RWPE2 (cell line): ENCODE measurements at regions not wholly inside any gene's neighbourhood (a gene's known extent, or its start where the extent isn't known, plus 50 kb on each side); places are given as distances from the start of the nearest gene placed in this dataset.

Experiments
- ATAC-seq: fragments of 200-7000 bp; cut with Tn5 transposase; 3 replicates; pipeline ENCODE4 v1.9.1; 2021; ENCODE audit warnings: low read depth
- DNase-seq: peaks from one replicate; pipeline ENCODE4 v3.0.0-alpha.2; 2020; ENCODE audit warnings: low spot score
- H3K27ac ChIP-seq: fragments of 450-650 bp; 2 replicates; pipeline ENCODE4 v1.5.1; 2017; ENCODE audit warnings: mild to moderate bottlenecking; ENCODE audit not compliant: poor library complexity, severe bottlenecking
- H3K27me3 ChIP-seq: fragments of 250-450 bp; sonication (Bioruptor Pico); 2 replicates; pipeline ENCODE4 v1.5.1; 2021; ENCODE audit warnings: mild to moderate bottlenecking, moderate library complexity; ENCODE audit not compliant: insufficient read depth, poor library complexity, severe bottlenecking
- H3K36me3 ChIP-seq: fragments of 250-450 bp; sonication (Bioruptor Pico); 2 replicates; pipeline ENCODE4 v1.5.1; 2020; ENCODE audit warnings: low read depth, mild to moderate bottlenecking, moderate library complexity
- H3K4me1 ChIP-seq: fragments of 250-450 bp; sonication (Bioruptor Pico); 2 replicates; pipeline ENCODE4 v1.5.1; 2021; ENCODE audit warnings: mild to moderate bottlenecking, moderate library complexity; ENCODE audit not compliant: insufficient read depth, poor library complexity, severe bottlenecking
- H3K4me3 ChIP-seq: fragments of 250-450 bp; sonication (Bioruptor Pico); 2 replicates; pipeline ENCODE4 v1.5.1; 2021; ENCODE audit warnings: mild to moderate bottlenecking, moderate library complexity; ENCODE audit not compliant: severe bottlenecking
- H3K9me3 ChIP-seq: fragments of 250-450 bp; sonication (Bioruptor Pico); 2 replicates; pipeline ENCODE4 v1.5.1; 2021; ENCODE audit warnings: mild to moderate bottlenecking, moderate library complexity; ENCODE audit not compliant: severe bottlenecking
- CTCF ChIP-seq: fragments of 450-650 bp; IDR thresholded peaks from one replicate; pipeline ENCODE4 v1.5.1; 2017; ENCODE audit warnings: mild to moderate bottlenecking, moderate library complexity; ENCODE audit not compliant: poor library complexity, severe bottlenecking

DNA sequence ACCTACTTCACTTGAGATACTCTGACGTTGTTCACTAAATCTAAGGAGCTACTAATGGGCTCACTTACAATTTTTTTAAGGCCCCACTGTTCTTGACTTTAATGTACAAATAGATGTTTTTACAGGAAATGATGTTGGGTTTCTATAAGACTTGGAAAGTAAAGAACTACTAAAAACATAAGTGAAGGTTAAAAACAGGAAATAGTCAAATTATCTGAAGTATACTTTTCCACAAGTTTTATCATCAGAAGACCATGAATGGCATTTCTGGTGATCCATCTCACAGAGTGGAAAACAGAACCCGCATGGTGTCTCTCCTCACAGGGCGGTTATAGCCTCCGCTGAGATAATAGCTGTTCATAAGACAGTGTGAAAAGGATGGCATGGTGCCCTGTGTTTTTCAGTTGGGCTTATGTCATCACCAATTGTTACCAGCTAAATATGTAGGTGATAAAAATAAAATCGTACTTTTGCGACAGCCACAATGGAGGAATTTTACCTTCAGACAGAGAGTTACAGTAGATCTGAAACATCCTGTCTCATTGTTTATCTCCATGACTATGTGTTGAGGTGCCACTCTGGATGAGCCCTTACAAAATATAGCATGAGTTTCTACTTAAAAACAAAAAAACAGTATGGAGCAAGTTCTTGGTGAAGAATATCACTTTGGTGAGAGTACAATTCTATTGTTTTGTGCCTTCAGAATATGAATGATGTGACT, 462.4 kb downstream of the RAP2B start:
- Histone ChIP-seq H3K27ac (no peak overlapping the region), H3K27me3 (no peaks in the 10 kb centered on the region), H3K4me1 (no peaks in the 10 kb centered on the region), H3K36me3 (no peaks in the 10 kb centered on the region), H3K4me3 (no peak overlapping the region), H3K9me3 (no peaks in the 10 kb centered on the region)
- no peak for TF ChIP-seq CTCF
- no peak for DNase-seq
- ATAC-seq: no peak

DNA sequence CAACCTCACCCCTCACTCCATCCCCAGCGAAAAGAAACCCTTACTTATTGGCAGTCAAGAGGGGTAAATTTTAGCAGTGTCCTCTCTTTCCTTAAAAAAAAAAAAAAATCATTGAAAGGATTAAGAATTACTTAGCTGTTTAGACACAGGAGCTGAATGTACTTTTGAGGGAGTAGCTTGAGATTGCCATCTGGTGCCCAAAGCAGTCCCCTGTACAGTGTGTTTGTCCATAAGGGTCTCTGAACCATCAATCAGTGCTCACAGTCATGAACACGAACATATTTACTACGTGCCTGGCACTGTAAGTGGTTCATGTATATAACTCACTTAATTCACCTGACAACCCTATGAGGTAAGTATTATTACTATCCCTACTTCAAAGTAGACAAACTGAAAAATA, 463.5 kb downstream of the RAP2B start:
- ATAC-seq (no peak), DNase-seq (no peak)
- H3K4me1 ChIP-seq: no peaks in the 10 kb centered on the region
- H3K36me3 ChIP-seq: no peaks in the 10 kb centered on the region
- H3K27ac ChIP-seq: no peak overlapping the region
- H3K27me3 ChIP-seq: no peaks in the 10 kb centered on the region
- no peaks in the 10 kb centered on the region for H3K9me3 ChIP-seq
- H3K4me3 ChIP-seq: no peak overlapping the region
- no peak for TF ChIP-seq CTCF

GRCh38 chr3:153626158-153626557, 464.1 kb downstream of the RAP2B start:
- ATAC-seq: no peak
- TF ChIP-seq CTCF: no peak
- no peak overlapping the region for H3K27ac ChIP-seq
- H3K27me3 ChIP-seq: no peaks in the 10 kb centered on the region
- no peak for DNase-seq
- H3K4me3 ChIP-seq: no peak overlapping the region
- H3K9me3 ChIP-seq: no peaks in the 10 kb centered on the region
- no peaks in the 10 kb centered on the region for H3K4me1 ChIP-seq
- H3K36me3 ChIP-seq: no peaks in the 10 kb centered on the region

- DNase-seq (no peak), ATAC-seq (no peak)
- no peaks in the 10 kb centered on the region for H3K36me3 ChIP-seq
- TF ChIP-seq CTCF: no peak
- no peaks in the 10 kb centered on the region for H3K4me1 ChIP-seq
- H3K27me3 ChIP-seq: no peaks in the 10 kb centered on the region
- H3K4me3 ChIP-seq: no peak overlapping the region
- H3K9me3 ChIP-seq: no peaks in the 10 kb centered on the region
- H3K27ac ChIP-seq: no peak overlapping the region
Measured at GRCh38 chr3:153628591-153628990, 466.6 kb downstream of the RAP2B start.

DNA sequence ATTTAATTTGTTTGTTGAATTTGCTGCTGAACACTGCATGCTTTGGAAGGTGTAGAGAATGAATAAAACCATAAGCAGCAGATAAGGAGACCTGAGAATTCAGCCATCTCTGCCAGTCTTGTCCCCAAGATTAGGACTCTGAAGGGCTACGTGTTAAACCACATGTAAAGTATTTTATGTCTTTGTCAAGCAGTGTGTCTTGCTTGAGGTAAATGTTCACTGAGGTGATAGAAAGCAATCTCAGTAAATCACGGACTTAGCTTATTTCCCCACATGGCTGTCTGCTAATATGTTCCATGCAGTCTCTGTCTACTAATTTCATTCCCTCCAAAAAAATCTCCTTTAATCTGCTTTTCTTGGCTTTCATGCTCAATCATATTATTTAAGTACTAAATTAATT, 467.1 kb downstream of the RAP2B start:
- Histone ChIP-seq H3K4me3 (no peak overlapping the region), H3K36me3 (no peaks in the 10 kb centered on the region), H3K27ac (no peak overlapping the region), H3K27me3 (no peaks in the 10 kb centered on the region), H3K4me1 (no peaks in the 10 kb centered on the region), H3K9me3 (no peaks in the 10 kb centered on the region)
- DNase-seq (no peak), ATAC-seq (no peak)
- TF ChIP-seq CTCF: no peak
